Sigmoid colon (tissue), 4 donors: ENCODE measurements at regions not wholly inside any gene's neighbourhood (a gene's known extent, or its start where the extent isn't known, plus 50 kb on each side); places are given as distances from the start of the nearest gene placed in this dataset.

Source experiments
- POLR2A ChIP-seq, 2 donors: fragments of 450-650 bp; IDR thresholded peaks; one replicate each; pipeline ENCODE4 v1.6.1; 2016; ENCODE audit warnings: antibody characterized with exemption in 2 of 2, mild to moderate bottlenecking in 2 of 2, moderate library complexity in 2 of 2
- POLR2AphosphoS5 ChIP-seq, 4 donors: sonication (generic); formaldehyde crosslinking; IDR thresholded peaks; one replicate each; pipeline ENCODE4 v1.6.1; 2017; ENCODE audit warnings: antibody characterized with exemption in 4 of 4
- TF ChIP-seq, protein P1 (sequence below), 4 experiments: fragments of 450-650 bp in 3 of 4; fragments of 200-600 bp in 1 of 4; IDR thresholded peaks; one replicate each; pipeline ENCODE4 v1.5.1; 2016 to 2019; ENCODE audit warnings: antibody characterized with exemption in 4 of 4, mild to moderate bottlenecking in 3 of 4, moderate library complexity in 2 of 4

GRCh38 chr7:55310287-55311025 is 54.7 kb upstream of the LANCL2 start:
- TF ChIP-seq, protein P1, sequence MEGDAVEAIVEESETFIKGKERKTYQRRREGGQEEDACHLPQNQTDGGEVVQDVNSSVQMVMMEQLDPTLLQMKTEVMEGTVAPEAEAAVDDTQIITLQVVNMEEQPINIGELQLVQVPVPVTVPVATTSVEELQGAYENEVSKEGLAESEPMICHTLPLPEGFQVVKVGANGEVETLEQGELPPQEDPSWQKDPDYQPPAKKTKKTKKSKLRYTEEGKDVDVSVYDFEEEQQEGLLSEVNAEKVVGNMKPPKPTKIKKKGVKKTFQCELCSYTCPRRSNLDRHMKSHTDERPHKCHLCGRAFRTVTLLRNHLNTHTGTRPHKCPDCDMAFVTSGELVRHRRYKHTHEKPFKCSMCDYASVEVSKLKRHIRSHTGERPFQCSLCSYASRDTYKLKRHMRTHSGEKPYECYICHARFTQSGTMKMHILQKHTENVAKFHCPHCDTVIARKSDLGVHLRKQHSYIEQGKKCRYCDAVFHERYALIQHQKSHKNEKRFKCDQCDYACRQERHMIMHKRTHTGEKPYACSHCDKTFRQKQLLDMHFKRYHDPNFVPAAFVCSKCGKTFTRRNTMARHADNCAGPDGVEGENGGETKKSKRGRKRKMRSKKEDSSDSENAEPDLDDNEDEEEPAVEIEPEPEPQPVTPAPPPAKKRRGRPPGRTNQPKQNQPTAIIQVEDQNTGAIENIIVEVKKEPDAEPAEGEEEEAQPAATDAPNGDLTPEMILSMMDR (IDR thresholded peaks at IDR 0.05), result no peak
- TF ChIP-seq POLR2A (IDR thresholded peaks at IDR 0.05), result no peak
- no peak for TF ChIP-seq POLR2AphosphoS5 (IDR thresholded peaks at IDR 0.05)
